GM12864 (cell line): ENCODE measurements at regions not wholly inside any gene's neighbourhood (a gene's known extent, or its start where the extent isn't known, plus 50 kb on each side); places are given as distances from the start of the nearest gene placed in this dataset.

Experiments
- DNase-seq: peaks from one replicate; pipeline ENCODE4 v3.0.0-alpha.2; 2011; ENCODE audit warnings: low read depth
- H3K4me3 ChIP-seq: 2 replicates; pipeline ENCODE4 v1.5.1; 2011; ENCODE audit warnings: mild to moderate bottlenecking, low read depth, low read length, control low read depth
- TF ChIP-seq, protein P1 (sequence below): IDR thresholded peaks from 2 replicates; pipeline ENCODE4 v1.5.1; 2011; ENCODE audit warnings: low read depth, mild to moderate bottlenecking, moderate library complexity, low read length, control low read depth, inconsistent platforms; ENCODE audit errors: missing control alignments

DNA sequence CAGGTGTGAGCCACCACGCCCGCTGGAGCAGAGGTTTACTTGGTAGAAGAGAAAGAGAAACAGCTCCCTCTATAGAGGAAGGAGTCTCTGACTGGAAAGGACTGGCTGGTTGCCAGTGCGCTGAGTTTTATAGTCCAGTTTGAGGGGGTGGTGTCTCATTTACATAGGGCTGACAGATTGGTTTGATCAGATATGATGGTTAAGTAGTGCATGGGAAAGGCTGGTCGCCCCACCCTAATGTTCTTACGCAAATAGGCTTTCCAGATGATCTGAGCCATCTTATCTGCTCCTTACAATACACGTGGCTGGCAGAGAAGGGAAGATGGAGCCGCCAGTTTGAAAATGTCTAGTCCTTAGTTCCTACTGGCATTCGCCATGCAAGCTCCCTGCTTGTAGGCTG lies 439.5 kb downstream of the NAF1 start:
- TF ChIP-seq, protein P1, sequence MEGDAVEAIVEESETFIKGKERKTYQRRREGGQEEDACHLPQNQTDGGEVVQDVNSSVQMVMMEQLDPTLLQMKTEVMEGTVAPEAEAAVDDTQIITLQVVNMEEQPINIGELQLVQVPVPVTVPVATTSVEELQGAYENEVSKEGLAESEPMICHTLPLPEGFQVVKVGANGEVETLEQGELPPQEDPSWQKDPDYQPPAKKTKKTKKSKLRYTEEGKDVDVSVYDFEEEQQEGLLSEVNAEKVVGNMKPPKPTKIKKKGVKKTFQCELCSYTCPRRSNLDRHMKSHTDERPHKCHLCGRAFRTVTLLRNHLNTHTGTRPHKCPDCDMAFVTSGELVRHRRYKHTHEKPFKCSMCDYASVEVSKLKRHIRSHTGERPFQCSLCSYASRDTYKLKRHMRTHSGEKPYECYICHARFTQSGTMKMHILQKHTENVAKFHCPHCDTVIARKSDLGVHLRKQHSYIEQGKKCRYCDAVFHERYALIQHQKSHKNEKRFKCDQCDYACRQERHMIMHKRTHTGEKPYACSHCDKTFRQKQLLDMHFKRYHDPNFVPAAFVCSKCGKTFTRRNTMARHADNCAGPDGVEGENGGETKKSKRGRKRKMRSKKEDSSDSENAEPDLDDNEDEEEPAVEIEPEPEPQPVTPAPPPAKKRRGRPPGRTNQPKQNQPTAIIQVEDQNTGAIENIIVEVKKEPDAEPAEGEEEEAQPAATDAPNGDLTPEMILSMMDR = no peak
- no peak overlapping the region for H3K4me3 ChIP-seq
- no peak for DNase-seq

DNA sequence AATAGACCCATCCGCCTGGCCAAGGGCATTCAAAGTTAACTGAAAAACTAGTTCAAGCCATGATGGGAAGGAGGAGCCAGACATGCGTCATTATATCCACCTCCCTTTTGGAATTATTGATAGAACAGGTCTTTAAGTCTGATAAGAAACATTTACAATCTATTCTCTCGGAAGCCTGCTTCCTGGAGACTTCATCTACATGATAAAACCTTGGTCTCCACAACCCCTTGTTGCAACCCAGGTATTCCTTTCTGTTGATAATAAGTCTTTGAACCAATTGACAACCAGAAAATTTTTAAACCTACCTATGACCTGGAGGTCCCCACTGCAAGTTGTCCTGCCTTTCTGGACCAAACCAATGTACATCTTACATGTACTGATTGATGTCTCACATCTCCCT lies 451.3 kb downstream of the NAF1 start:
- H3K4me3 ChIP-seq = no peak overlapping the region
- no peak for DNase-seq
- TF ChIP-seq, protein P1 = no peak

DNA sequence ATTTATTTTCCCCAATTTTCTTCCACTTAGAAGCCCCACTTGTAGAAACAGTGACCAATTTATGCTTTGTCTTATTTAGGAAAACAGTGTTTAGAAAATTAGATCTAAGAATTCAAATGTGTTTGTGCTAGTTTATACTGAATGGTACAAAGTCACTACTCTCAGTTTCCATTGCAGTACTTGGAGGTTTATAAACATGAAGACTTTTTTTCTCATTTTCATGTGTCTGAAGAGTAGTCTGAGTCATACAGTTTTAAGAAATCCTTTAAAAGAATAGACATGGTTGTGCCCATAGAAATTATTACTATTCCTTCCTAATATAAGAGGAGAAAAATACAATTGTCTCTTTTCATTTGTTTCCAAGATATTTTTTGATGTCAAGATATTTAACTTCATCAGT lies 458.7 kb downstream of the NAF1 start:
- no peak for DNase-seq
- TF ChIP-seq, protein P1 = no peak

DNA sequence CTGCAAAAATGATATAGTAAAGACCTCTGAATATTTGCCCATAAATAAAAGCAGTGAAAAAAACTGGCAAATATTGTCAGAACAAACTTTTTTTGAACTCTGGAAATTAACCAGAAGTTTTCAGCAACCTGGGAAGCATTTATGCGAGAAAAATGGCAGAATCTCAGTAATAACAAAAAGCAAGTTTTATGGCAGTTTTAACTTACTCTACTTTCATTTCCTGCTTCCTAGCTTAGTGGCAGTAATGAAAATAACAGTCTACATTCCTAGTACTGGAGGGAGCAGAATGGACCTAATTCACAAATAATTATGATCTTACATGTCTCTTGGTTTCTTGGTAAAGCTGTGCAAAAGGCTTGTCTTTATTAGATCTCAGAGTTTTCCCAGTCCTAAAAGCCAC lies 460.1 kb downstream of the NAF1 start:
- no peak overlapping the region for H3K4me3 ChIP-seq
- TF ChIP-seq, protein P1 = no peak
- DNase-seq = no peak

More for the DNA sequence above, 458.7 kb downstream of the NAF1 start:
- no peak overlapping the region for H3K4me3 ChIP-seq

DNA sequence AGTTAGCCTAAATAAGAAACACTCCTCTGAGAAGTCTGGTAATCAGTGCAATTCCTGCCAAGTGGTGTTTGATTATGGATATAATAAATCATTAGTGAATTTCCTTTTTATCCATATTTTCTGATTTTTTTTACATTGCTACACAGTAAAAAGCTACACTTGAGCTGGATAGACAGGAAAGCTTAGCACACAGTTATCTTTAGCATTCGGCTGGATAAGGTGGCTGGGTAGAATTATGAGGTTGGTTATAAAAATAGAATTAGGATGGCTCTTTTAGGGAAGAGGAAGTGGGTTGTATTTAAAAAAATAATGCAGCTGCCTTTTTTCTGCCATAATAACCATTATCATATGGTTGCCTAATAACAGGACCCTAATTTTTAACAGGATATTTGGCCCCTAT lies 460.6 kb downstream of the NAF1 start:
- TF ChIP-seq, protein P1 = no peak
- H3K4me3 ChIP-seq = no peak overlapping the region
- DNase-seq = no peak

DNA sequence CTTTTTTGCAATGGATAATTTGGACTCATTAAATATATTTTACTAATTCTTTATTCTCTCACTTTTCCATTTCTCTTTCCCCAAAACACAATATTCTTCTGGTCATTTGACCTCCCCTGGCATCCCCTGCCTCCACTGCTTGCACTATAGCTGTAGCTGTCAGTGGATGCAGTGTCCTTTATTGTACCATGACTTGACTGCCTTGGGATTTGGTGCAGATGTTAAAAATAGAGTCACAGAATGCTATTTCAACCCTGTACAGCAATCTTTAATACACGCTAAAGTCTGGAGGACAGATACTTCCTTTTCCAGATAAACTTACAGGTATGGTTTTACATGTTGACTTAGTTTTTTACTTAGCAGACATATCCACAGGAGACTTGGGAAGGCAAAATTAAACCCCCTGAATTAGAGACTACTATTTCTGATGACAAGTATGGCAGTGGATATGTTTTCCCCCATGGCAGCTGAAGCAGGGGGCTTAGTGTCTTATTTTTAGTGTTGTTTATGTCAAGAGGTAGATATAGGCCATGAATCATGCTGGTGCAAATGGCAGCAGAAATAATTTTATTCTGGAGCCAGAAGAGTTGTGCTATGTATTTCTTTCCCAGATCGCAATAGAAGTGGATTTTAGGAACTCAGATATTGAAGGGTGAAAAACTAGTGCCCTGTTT lies 461.4 kb downstream of the NAF1 start:
- TF ChIP-seq, protein P1 = no peak
- DNase-seq = no peak
- H3K4me3 ChIP-seq = no peak overlapping the region

DNA sequence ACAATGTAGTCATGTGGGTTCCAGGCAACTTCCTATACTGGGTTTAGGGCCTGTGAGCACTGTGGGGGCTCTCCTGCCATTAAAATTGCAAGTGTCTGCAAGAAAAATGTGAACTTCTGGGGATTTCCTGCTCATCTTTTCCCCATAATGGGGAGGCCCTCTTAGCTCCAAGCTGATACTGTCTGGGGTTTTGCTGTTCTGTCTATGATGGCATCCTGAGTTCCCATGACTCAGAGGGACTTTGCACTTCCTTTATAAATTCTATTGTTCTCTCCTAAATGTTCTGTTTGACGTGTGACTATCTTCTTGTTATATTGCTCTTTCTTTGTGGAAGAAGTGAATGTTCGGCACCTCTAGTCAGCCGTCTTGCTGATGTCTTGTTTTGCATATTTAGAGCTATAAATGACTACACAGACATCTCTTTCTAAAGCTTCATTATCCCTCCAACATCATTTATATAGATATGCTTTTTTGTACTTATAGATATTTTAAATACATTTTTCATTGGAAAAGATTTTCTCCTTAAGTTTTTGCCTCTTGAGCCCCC lies 465.8 kb downstream of the NAF1 start:
- no peak for DNase-seq
- TF ChIP-seq, protein P1 = no peak
- H3K4me3 ChIP-seq = no peak overlapping the region
